Loucy (cell line): ENCODE measurements at regions not wholly inside any gene's neighbourhood (a gene's known extent, or its start where the extent isn't known, plus 50 kb on each side); places are given as distances from the start of the nearest gene placed in this dataset.

ENCODE experiments used
- CTCF ChIP-seq: fragments of 200-600 bp; sonication (generic); conservative IDR thresholded peaks from 2 replicates; pipeline ENCODE4 v1.5.1; 2014; ENCODE audit warnings: mild to moderate bottlenecking, antibody characterized with exemption, low read length
- EZH2phosphoT487 ChIP-seq: fragments of 200-600 bp; IDR thresholded peaks from 2 replicates; pipeline ENCODE4 v1.6.1; 2018; ENCODE audit warnings: antibody characterized with exemption, mild to moderate bottlenecking, moderate library complexity, borderline replicate concordance

GRCh38 chr6:106745824-106746582, 116.6 kb downstream of the QRSL1 start:
- TF ChIP-seq CTCF = no peak
- TF ChIP-seq EZH2phosphoT487 = no peak
